WTC11 (cell line): ENCODE measurements at regions not wholly inside any gene's neighbourhood (a gene's known extent, or its start where the extent isn't known, plus 50 kb on each side); places are given as distances from the start of the nearest gene placed in this dataset.

ENCODE experiments used
- ATAC-seq: fragments of 200-7000 bp; cut with Tn5 transposase; 2 replicates; pipeline ENCODE4 v1.10.0; 2021; ENCODE audit warnings: mild to moderate bottlenecking, moderate library complexity
- CTCF ChIA-PET: fragments of 300-600 bp; sonication (Branson Sonifier 250); formaldehyde crosslinking; loops from one replicate; lab custom pipeline; 2021; ENCODE audit warnings: antibody characterized with exemption; lab: Charles Lee
- POLR2A ChIA-PET: fragments of 350-600 bp; sonication (Branson Sonifier 250); formaldehyde crosslinking; loops from one replicate; lab custom pipeline; 2021; ENCODE audit warnings: antibody characterized with exemption; lab: Charles Lee
- DNase-seq: peaks from one replicate; pipeline ENCODE4 v3.0.0; 2021; ENCODE audit warnings: low spot score
- H3K27ac Mint-ChIP-seq: 2 replicates; pipeline ENCODE4 v1.8.0; 2021; ENCODE audit warnings: mixed read lengths
- H3K27me3 Mint-ChIP-seq: 2 replicates; pipeline ENCODE4 v1.8.0; 2021; ENCODE audit warnings: low read depth, mild to moderate bottlenecking, moderate library complexity, mixed read lengths
- H3K36me3 Mint-ChIP-seq: 2 replicates; pipeline ENCODE4 v1.8.0; 2021; ENCODE audit warnings: mixed read lengths
- H3K4me1 Mint-ChIP-seq: 2 replicates; pipeline ENCODE4 v1.8.0; 2022; ENCODE audit warnings: mixed read lengths
- H3K4me3 Mint-ChIP-seq: 2 replicates; pipeline ENCODE4 v1.8.0; 2021; ENCODE audit warnings: mild to moderate bottlenecking, moderate library complexity, mixed read lengths
- H3K9me3 Mint-ChIP-seq: 2 replicates; pipeline ENCODE4 v1.8.0; 2021; ENCODE audit warnings: mixed read lengths
- ARID4B ChIP-seq: sonication (generic); formaldehyde crosslinking; IDR thresholded peaks from 2 replicates; pipeline ENCODE4 v1.8.0; 2023; ENCODE audit warnings: missing genetic modification reagents, mild to moderate bottlenecking, borderline replicate concordance
- ATF1 ChIP-seq: sonication (generic); formaldehyde crosslinking; IDR thresholded peaks from 2 replicates; pipeline ENCODE4 v1.8.1; 2023; ENCODE audit warnings: mild to moderate bottlenecking, moderate library complexity, missing genetic modification reagents
- ATF3 ChIP-seq: sonication (generic); formaldehyde crosslinking; conservative IDR thresholded peaks from 2 replicates; pipeline ENCODE4 v1.8.1; 2022; ENCODE audit warnings: mild to moderate bottlenecking, missing genetic modification reagents
- CREB1 ChIP-seq: sonication (generic); formaldehyde crosslinking; IDR thresholded peaks from 2 replicates; pipeline ENCODE4 v1.8.0; 2023; ENCODE audit warnings: mild to moderate bottlenecking, missing genetic modification reagents
- FOXK1 ChIP-seq: sonication (generic); formaldehyde crosslinking; IDR thresholded peaks from 2 replicates; pipeline ENCODE4 v1.8.0; 2022; ENCODE audit warnings: mild to moderate bottlenecking, moderate library complexity, missing genetic modification reagents
- HMGA2 ChIP-seq: fragments of 250-450 bp; sonication (Bioruptor Pico); IDR thresholded peaks from 2 replicates; pipeline ENCODE4 v1.4.0; 2021; ENCODE audit warnings: mild to moderate bottlenecking, moderate library complexity
- JAZF1 ChIP-seq: fragments of 250-450 bp; sonication (Bioruptor Pico); IDR thresholded peaks from 2 replicates; pipeline ENCODE4 v1.9.0; 2021; ENCODE audit warnings: moderate library complexity, mild to moderate bottlenecking, inconsistent platforms
- MAX ChIP-seq: sonication (generic); formaldehyde crosslinking; IDR thresholded peaks from 2 replicates; pipeline ENCODE4 v1.8.0; 2022; ENCODE audit warnings: mild to moderate bottlenecking, missing genetic modification reagents
- NFYB ChIP-seq: sonication (generic); formaldehyde crosslinking; conservative IDR thresholded peaks from 2 replicates; pipeline ENCODE4 v1.8.0; 2022; ENCODE audit warnings: low read depth, missing genetic modification reagents
- NR2C2 ChIP-seq: sonication (generic); formaldehyde crosslinking; IDR thresholded peaks from 2 replicates; pipeline ENCODE4 v1.8.0; 2022; ENCODE audit warnings: mild to moderate bottlenecking, missing genetic modification reagents
- NR3C1 ChIP-seq: sonication (generic); formaldehyde crosslinking; conservative IDR thresholded peaks from 2 replicates; pipeline ENCODE4 v1.8.1; 2023; ENCODE audit warnings: low read depth, mild to moderate bottlenecking, missing genetic modification reagents
- PRDM15 ChIP-seq: sonication (generic); formaldehyde crosslinking; IDR thresholded peaks from 2 replicates; pipeline ENCODE4 v1.8.0; 2022; ENCODE audit warnings: missing genetic modification reagents
- PRRX2 ChIP-seq: fragments of 250-450 bp; sonication (Bioruptor Pico); IDR thresholded peaks from 2 replicates; pipeline ENCODE4 v1.8.0; 2021; ENCODE audit warnings: mild to moderate bottlenecking
- RELA ChIP-seq: sonication (generic); formaldehyde crosslinking; IDR thresholded peaks from 2 replicates; pipeline ENCODE4 v1.8.1; 2022; ENCODE audit warnings: missing genetic modification reagents, mild to moderate bottlenecking, borderline replicate concordance
- SMAD3 ChIP-seq: sonication (generic); formaldehyde crosslinking; IDR thresholded peaks from 2 replicates; pipeline ENCODE4 v1.8.0; 2022; ENCODE audit warnings: missing genetic modification reagents, mild to moderate bottlenecking, borderline replicate concordance
- SOX15 ChIP-seq: fragments of 250-450 bp; sonication (Bioruptor Pico); IDR thresholded peaks from 2 replicates; pipeline ENCODE4 v1.9.0; 2021; ENCODE audit warnings: mild to moderate bottlenecking
- SP1 ChIP-seq: sonication (generic); formaldehyde crosslinking; conservative IDR thresholded peaks from 2 replicates; pipeline ENCODE4 v1.8.1; 2022; ENCODE audit warnings: missing genetic modification reagents
- TP53 ChIP-seq: sonication (generic); formaldehyde crosslinking; IDR thresholded peaks from 2 replicates; pipeline ENCODE4 v1.8.1; 2023; ENCODE audit warnings: mild to moderate bottlenecking, missing genetic modification reagents
- USF2 ChIP-seq: sonication (generic); formaldehyde crosslinking; IDR thresholded peaks from 2 replicates; pipeline ENCODE4 v1.8.1; 2023; ENCODE audit warnings: mild to moderate bottlenecking, missing genetic modification reagents, moderate library complexity
- ZMAT4 ChIP-seq: fragments of 250-450 bp; sonication (Bioruptor Pico); IDR thresholded peaks from 2 replicates; pipeline ENCODE4 v1.9.0; 2021; ENCODE audit warnings: mild to moderate bottlenecking
- ZNF232 ChIP-seq: sonication (generic); formaldehyde crosslinking; IDR thresholded peaks from 2 replicates; pipeline ENCODE4 v1.8.0; 2022; ENCODE audit warnings: mild to moderate bottlenecking, missing genetic modification reagents
- ZNF317 ChIP-seq: sonication (generic); formaldehyde crosslinking; IDR thresholded peaks from 2 replicates; pipeline ENCODE4 v1.8.1; 2023; ENCODE audit warnings: low read depth, mild to moderate bottlenecking, moderate library complexity, missing genetic modification reagents, borderline replicate concordance
- ZNF532 ChIP-seq: fragments of 250-450 bp; sonication (Bioruptor Pico); IDR thresholded peaks from 2 replicates; pipeline ENCODE4 v1.9.0; 2021; ENCODE audit warnings: mild to moderate bottlenecking, borderline replicate concordance
- ZNF671 ChIP-seq: fragments of 250-450 bp; sonication (Bioruptor Pico); IDR thresholded peaks from 2 replicates; pipeline ENCODE4 v1.8.0; 2021; ENCODE audit warnings: mild to moderate bottlenecking

- H3K4me1 Mint-ChIP-seq = no peaks in the 10 kb centered on the region
- no peak overlapping the region for H3K27ac Mint-ChIP-seq
- no peak for TF ChIP-seq MAX (CRISPR knock-in tag)
- no peak for TF ChIP-seq SP1
- TF ChIP-seq PRRX2 (CRISPR knock-in tag) = no peak
- TF ChIP-seq CREB1 (CRISPR knock-in tag) = no peak
- TF ChIP-seq ATF3 (CRISPR knock-in tag) = no peak
- TF ChIP-seq USF2 (CRISPR knock-in tag) = no peak
- no peak for TF ChIP-seq ZNF317 (CRISPR knock-in tag)
- TF ChIP-seq NR3C1 (CRISPR knock-in tag) = no peak
- no peak for TF ChIP-seq ATF1 (CRISPR knock-in tag)
- no peak for TF ChIP-seq RELA (CRISPR knock-in tag)
- no peak for TF ChIP-seq ZNF671 (CRISPR knock-in tag)
- TF ChIP-seq NFYB (CRISPR knock-in tag) = no peak
- TF ChIP-seq HMGA2 = no peak
- TF ChIP-seq ZMAT4 (CRISPR knock-in tag) = no peak
- TF ChIP-seq TP53 (CRISPR knock-in tag) = no peak
- no peak for TF ChIP-seq SMAD3 (CRISPR knock-in tag)
- TF ChIP-seq NR2C2 (CRISPR knock-in tag) = no peak
- no peak for TF ChIP-seq FOXK1 (CRISPR knock-in tag)
- no peak for TF ChIP-seq SOX15 (CRISPR knock-in tag)
- H3K9me3 Mint-ChIP-seq = no peaks in the 10 kb centered on the region
- ATAC-seq (no peak; the same call in 1 of the 2 replicates), DNase-seq (no peak)
- ChIA-PET CTCF (interaction anchor here (0.6 to 1.1 kb wide), 2 partner anchors 43 to 499 kb away, joined by 3 read pairs; no protein-coding TSS in a partner anchor), POLR2A (no interaction called here)
- no peaks in the 10 kb centered on the region for H3K36me3 Mint-ChIP-seq
- no peaks in the 10 kb centered on the region for H3K27me3 Mint-ChIP-seq
- no peak overlapping the region for H3K4me3 Mint-ChIP-seq
Observed at GRCh38 chr7:115352375-115352774, 430.5 kb downstream of the MDFIC start.

- Mint-ChIP-seq H3K4me3 (no peak overlapping the region), H3K27ac (no peak overlapping the region), H3K9me3 (no peaks in the 10 kb centered on the region), H3K27me3 (no peaks in the 10 kb centered on the region), H3K36me3 (no peaks in the 10 kb centered on the region), H3K4me1 (no peaks in the 10 kb centered on the region)
- ATAC-seq (no peak), DNase-seq (no peak)
- ChIA-PET CTCF (no interaction called here), POLR2A (no interaction called here)
- TF ChIP-seq JAZF1 (CRISPR knock-in tag) = no peak
- no peak for TF ChIP-seq ZNF532
- TF ChIP-seq PRDM15 = no peak
- TF ChIP-seq ARID4B (CRISPR knock-in tag) = no peak
- no peak for TF ChIP-seq ZNF232 (CRISPR knock-in tag)
Observed at GRCh38 chr7:115350764-115351163, 428.9 kb downstream of the MDFIC start.
